ENCODE measurements at regions not wholly inside any gene's neighbourhood (a gene's known extent, or its start where the extent isn't known, plus 50 kb on each side); places are given as distances from the start of the nearest gene placed in this dataset.

- no peaks in the 10 kb centered on the region for H3K27me3 ChIP-seq (ENCODE audit: control insufficient read depth in 2 of 2, insufficient read depth in 1 of 2, low read length in 1 of 2)
- H3K27ac ChIP-seq (ENCODE audit: low read depth in 1 of 2, low read length in 1 of 2), result no peak overlapping the region
- no peak for DNase-seq (ENCODE audit: low read depth in 6 of 9, low spot score in 9 of 9)
- no peaks in the 10 kb centered on the region for H3K9me3 ChIP-seq (ENCODE audit: control insufficient read depth in 2 of 2, insufficient read depth in 1 of 2, low read length in 1 of 2)
- H3K36me3 ChIP-seq (ENCODE audit: control insufficient read depth in 2 of 2, insufficient read depth in 2 of 2, low read length in 1 of 2), result no peaks in the 10 kb centered on the region
- 80% methylated on average over 2 of the region's 2 CpGs for WGBS
- H3K4me3 ChIP-seq (ENCODE audit: low read length in 2 of 2), result no peak overlapping the region
- H3K4me1 ChIP-seq (ENCODE audit: control insufficient read depth in 2 of 2, insufficient read depth in 2 of 2, low read length in 2 of 2), result no peaks in the 10 kb centered on the region
These were observed 374.7 kb downstream of the DDX10 start for GRCh38 chr11:109039611-109040010.

GRCh38 chr11:109040303-109040702, 375.4 kb downstream of the DDX10 start:
- no peaks in the 10 kb centered on the region for H3K36me3 ChIP-seq (ENCODE audit: control insufficient read depth in 2 of 2, insufficient read depth in 2 of 2, low read length in 1 of 2)
- WGBS, result 94% methylated on average over 3 of the region's 3 CpGs

GRCh38 chr11:109041876-109042275, 377.0 kb downstream of the DDX10 start:
- WGBS, result 93% methylated on average over 3 of the region's 3 CpGs
- H3K4me3 ChIP-seq (ENCODE audit: low read length in 2 of 2), result no peak overlapping the region
- no peak for DNase-seq (ENCODE audit: low read depth in 6 of 9, low spot score in 9 of 9)
- H3K4me1 ChIP-seq (ENCODE audit: control insufficient read depth in 2 of 2, insufficient read depth in 2 of 2, low read length in 2 of 2), result no peaks in the 10 kb centered on the region
- no peaks in the 10 kb centered on the region for H3K36me3 ChIP-seq (ENCODE audit: control insufficient read depth in 2 of 2, insufficient read depth in 2 of 2, low read length in 1 of 2)
- no peak overlapping the region for H3K27ac ChIP-seq (ENCODE audit: low read depth in 1 of 2, low read length in 1 of 2)
- H3K27me3 ChIP-seq (ENCODE audit: control insufficient read depth in 2 of 2, insufficient read depth in 1 of 2, low read length in 1 of 2), result no peaks in the 10 kb centered on the region
- H3K9me3 ChIP-seq (ENCODE audit: control insufficient read depth in 2 of 2, insufficient read depth in 1 of 2, low read length in 1 of 2), result no peaks in the 10 kb centered on the region

More at GRCh38 chr11:109040303-109040702, 375.4 kb downstream of the DDX10 start:
- Histone ChIP-seq H3K27me3 (ENCODE audit: control insufficient read depth in 2 of 2, insufficient read depth in 1 of 2, low read length in 1 of 2) (no peaks in the 10 kb centered on the region), H3K9me3 (ENCODE audit: control insufficient read depth in 2 of 2, insufficient read depth in 1 of 2, low read length in 1 of 2) (no peaks in the 10 kb centered on the region), H3K27ac (ENCODE audit: low read depth in 1 of 2, low read length in 1 of 2) (no peak overlapping the region), H3K4me1 (ENCODE audit: control insufficient read depth in 2 of 2, insufficient read depth in 2 of 2, low read length in 2 of 2) (no peaks in the 10 kb centered on the region), H3K4me3 (ENCODE audit: low read length in 2 of 2) (no peak overlapping the region)
- no peak for DNase-seq (ENCODE audit: low read depth in 6 of 9, low spot score in 9 of 9)

- no peak for DNase-seq (ENCODE audit: low read depth in 6 of 9, low spot score in 9 of 9)
- Histone ChIP-seq H3K4me3 (ENCODE audit: low read length in 2 of 2) (no peak overlapping the region), H3K4me1 (ENCODE audit: control insufficient read depth in 2 of 2, insufficient read depth in 2 of 2, low read length in 2 of 2) (no peaks in the 10 kb centered on the region), H3K27me3 (ENCODE audit: control insufficient read depth in 2 of 2, insufficient read depth in 1 of 2, low read length in 1 of 2) (no peaks in the 10 kb centered on the region), H3K36me3 (ENCODE audit: control insufficient read depth in 2 of 2, insufficient read depth in 2 of 2, low read length in 1 of 2) (no peaks in the 10 kb centered on the region), H3K27ac (ENCODE audit: low read depth in 1 of 2, low read length in 1 of 2) (no peak overlapping the region), H3K9me3 (ENCODE audit: control insufficient read depth in 2 of 2, insufficient read depth in 1 of 2, low read length in 1 of 2) (no peaks in the 10 kb centered on the region)
- 83% methylated on average over 3 of the region's 3 CpGs for WGBS
These were observed 378.4 kb downstream of the DDX10 start for GRCh38 chr11:109043315-109043714.

GRCh38 chr11:109046284-109046992, 375.6 kb upstream of the C11orf87 start:
- H3K9me3 ChIP-seq (ENCODE audit: control insufficient read depth in 2 of 2, insufficient read depth in 1 of 2, low read length in 1 of 2), result no peaks in the 10 kb centered on the region
- no peaks in the 10 kb centered on the region for H3K36me3 ChIP-seq (ENCODE audit: control insufficient read depth in 2 of 2, insufficient read depth in 2 of 2, low read length in 1 of 2)
- no peaks in the 10 kb centered on the region for H3K4me1 ChIP-seq (ENCODE audit: control insufficient read depth in 2 of 2, insufficient read depth in 2 of 2, low read length in 2 of 2)
- no peak overlapping the region for H3K4me3 ChIP-seq (ENCODE audit: low read length in 2 of 2)
- H3K27ac ChIP-seq (ENCODE audit: low read depth in 1 of 2, low read length in 1 of 2), result no peak overlapping the region
- DNase-seq (ENCODE audit: low read depth in 6 of 9, low spot score in 9 of 9), result no peak
- WGBS, result 90% methylated on average over 11 of the region's 11 CpGs
- H3K27me3 ChIP-seq (ENCODE audit: control insufficient read depth in 2 of 2, insufficient read depth in 1 of 2, low read length in 1 of 2), result no peaks in the 10 kb centered on the region

- Histone ChIP-seq H3K9me3 (ENCODE audit: control insufficient read depth in 2 of 2, insufficient read depth in 1 of 2, low read length in 1 of 2) (no peaks in the 10 kb centered on the region), H3K4me3 (ENCODE audit: low read length in 2 of 2) (no peak overlapping the region), H3K4me1 (ENCODE audit: control insufficient read depth in 2 of 2, insufficient read depth in 2 of 2, low read length in 2 of 2) (no peaks in the 10 kb centered on the region), H3K27ac (ENCODE audit: low read depth in 1 of 2, low read length in 1 of 2) (no peak overlapping the region), H3K27me3 (ENCODE audit: control insufficient read depth in 2 of 2, insufficient read depth in 1 of 2, low read length in 1 of 2) (no peaks in the 10 kb centered on the region), H3K36me3 (ENCODE audit: control insufficient read depth in 2 of 2, insufficient read depth in 2 of 2, low read length in 1 of 2) (no peaks in the 10 kb centered on the region)
- no peak for DNase-seq (ENCODE audit: low read depth in 6 of 9, low spot score in 9 of 9)
These were observed 373.9 kb upstream of the C11orf87 start for GRCh38 chr11:109048098-109048497.

- no peak for DNase-seq (ENCODE audit: low read depth in 6 of 9, low spot score in 9 of 9)
- Histone ChIP-seq H3K4me1 (ENCODE audit: control insufficient read depth in 2 of 2, insufficient read depth in 2 of 2, low read length in 2 of 2) (no peaks in the 10 kb centered on the region), H3K36me3 (ENCODE audit: control insufficient read depth in 2 of 2, insufficient read depth in 2 of 2, low read length in 1 of 2) (no peaks in the 10 kb centered on the region), H3K9me3 (ENCODE audit: control insufficient read depth in 2 of 2, insufficient read depth in 1 of 2, low read length in 1 of 2) (no peaks in the 10 kb centered on the region), H3K27me3 (ENCODE audit: control insufficient read depth in 2 of 2, insufficient read depth in 1 of 2, low read length in 1 of 2) (no peaks in the 10 kb centered on the region), H3K27ac (ENCODE audit: low read depth in 1 of 2, low read length in 1 of 2) (no peak overlapping the region), H3K4me3 (ENCODE audit: low read length in 2 of 2) (no peak overlapping the region)
- 97% methylated on average over 3 of the region's 3 CpGs for WGBS
These were observed 370.8 kb upstream of the C11orf87 start for GRCh38 chr11:109051200-109051599.

- 93% methylated on average over 5 of the region's 5 CpGs for WGBS
- H3K27me3 ChIP-seq (ENCODE audit: control insufficient read depth in 2 of 2, insufficient read depth in 1 of 2, low read length in 1 of 2), result no peaks in the 10 kb centered on the region
- H3K36me3 ChIP-seq (ENCODE audit: control insufficient read depth in 2 of 2, insufficient read depth in 2 of 2, low read length in 1 of 2), result no peaks in the 10 kb centered on the region
- no peak overlapping the region for H3K4me3 ChIP-seq (ENCODE audit: low read length in 2 of 2)
- no peak for DNase-seq (ENCODE audit: low read depth in 6 of 9, low spot score in 9 of 9)
- no peak overlapping the region for H3K27ac ChIP-seq (ENCODE audit: low read depth in 1 of 2, low read length in 1 of 2)
- no peaks in the 10 kb centered on the region for H3K9me3 ChIP-seq (ENCODE audit: control insufficient read depth in 2 of 2, insufficient read depth in 1 of 2, low read length in 1 of 2)
- H3K4me1 ChIP-seq (ENCODE audit: control insufficient read depth in 2 of 2, insufficient read depth in 2 of 2, low read length in 2 of 2), result peaks cover 0 to 2% of the 10 kb centered on the region in 2 donors
These were observed 362.6 kb upstream of the C11orf87 start for GRCh38 chr11:109059402-109059801.

- H3K27me3 ChIP-seq (ENCODE audit: control insufficient read depth in 2 of 2, insufficient read depth in 1 of 2, low read length in 1 of 2), result no peaks in the 10 kb centered on the region
- H3K27ac ChIP-seq (ENCODE audit: low read depth in 1 of 2, low read length in 1 of 2), result no peak overlapping the region
- no peaks in the 10 kb centered on the region for H3K9me3 ChIP-seq (ENCODE audit: control insufficient read depth in 2 of 2, insufficient read depth in 1 of 2, low read length in 1 of 2)
- H3K36me3 ChIP-seq (ENCODE audit: control insufficient read depth in 2 of 2, insufficient read depth in 2 of 2, low read length in 1 of 2), result no peaks in the 10 kb centered on the region
- peaks cover 6 to 7% of the 10 kb centered on the region in 2 donors for H3K4me1 ChIP-seq (ENCODE audit: control insufficient read depth in 2 of 2, insufficient read depth in 2 of 2, low read length in 2 of 2)
- no peak overlapping the region for H3K4me3 ChIP-seq (ENCODE audit: low read length in 2 of 2)
- DNase-seq (ENCODE audit: low read depth in 6 of 9, low spot score in 9 of 9), result no peak
- WGBS, result 97% methylated on average over 1 of the region's 1 CpG
These were observed 360.6 kb upstream of the C11orf87 start for GRCh38 chr11:109061394-109061793.

Measured in thymus (tissue), 11 donors.